H9 (cell line): ENCODE measurements at regions not wholly inside any gene's neighbourhood (a gene's known extent, or its start where the extent isn't known, plus 50 kb on each side); places are given as distances from the start of the nearest gene placed in this dataset.

ENCODE experiments used
- DNase-seq: peaks from one replicate; pipeline ENCODE4 v3.0.0-alpha.2; 2017
- H2AFZ ChIP-seq: one replicate; pipeline ENCODE4 v1.6.1; 2013; ENCODE audit warnings: mild to moderate bottlenecking, low read length, control low read depth, moderate library complexity
- H2AK5ac ChIP-seq: 2 replicates; pipeline ENCODE4 v1.6.1; 2013; ENCODE audit warnings: low read length, control low read depth, mixed read lengths; ENCODE audit not compliant: insufficient read length
- H2BK120ac ChIP-seq: one replicate; pipeline ENCODE4 v1.6.1; 2013; ENCODE audit warnings: low read depth, mild to moderate bottlenecking, low read length, control low read depth, inconsistent platforms; ENCODE audit not compliant: poor library complexity, severe bottlenecking
- H2BK12ac ChIP-seq: 2 replicates; pipeline ENCODE4 v1.6.1; 2013; ENCODE audit warnings: low read length, control low read depth, mixed read lengths, low read depth; ENCODE audit not compliant: insufficient read length
- H2BK15ac ChIP-seq: 2 replicates; pipeline ENCODE4 v1.6.1; 2013; ENCODE audit warnings: low read depth, low read length, control low read depth
- H2BK20ac ChIP-seq: one replicate; pipeline ENCODE4 v1.6.1; 2013; ENCODE audit warnings: low read depth, mild to moderate bottlenecking, low read length, control low read depth, inconsistent platforms; ENCODE audit not compliant: poor library complexity, severe bottlenecking
- H2BK5ac ChIP-seq: 2 replicates; pipeline ENCODE4 v1.6.1; 2013; ENCODE audit warnings: low read length, control low read depth, mixed read lengths; ENCODE audit not compliant: insufficient read length
- H3K14ac ChIP-seq: 2 replicates; pipeline ENCODE4 v1.6.1; 2013; ENCODE audit warnings: low read length, control low read depth; ENCODE audit not compliant: insufficient read depth
- H3K18ac ChIP-seq: 2 replicates; pipeline ENCODE4 v1.6.1; 2013; ENCODE audit warnings: low read depth, mild to moderate bottlenecking, mixed read lengths, low read length, control low read depth; ENCODE audit not compliant: insufficient read length
- H3K23ac ChIP-seq: 2 replicates; pipeline ENCODE4 v1.6.1; 2013; ENCODE audit warnings: low read length, control low read depth, mixed read lengths, low read depth; ENCODE audit not compliant: insufficient read length
- H3K23me2 ChIP-seq: 2 replicates; pipeline ENCODE4 v1.6.1; 2013; ENCODE audit warnings: low read depth, mild to moderate bottlenecking, mixed read lengths, low read length, control low read depth; ENCODE audit not compliant: insufficient read length, poor library complexity, severe bottlenecking
- H3K27ac ChIP-seq: 2 replicates; pipeline ENCODE4 v1.5.1; 2013; ENCODE audit warnings: low read length, control low read depth, mixed read lengths, low read depth; ENCODE audit not compliant: insufficient read length
- H3K27me3 ChIP-seq: 2 replicates; pipeline ENCODE4 v1.6.1; 2013; ENCODE audit warnings: low read length, control low read depth, inconsistent platforms; ENCODE audit not compliant: insufficient read depth
- H3K4ac ChIP-seq: 2 replicates; pipeline ENCODE4 v1.6.1; 2013; ENCODE audit warnings: low read depth, mild to moderate bottlenecking, control low read depth, inconsistent platforms, low read length, moderate library complexity
- H3K4me1 ChIP-seq: 2 replicates; pipeline ENCODE4 v1.6.1; 2013; ENCODE audit warnings: low read length, control low read depth, inconsistent platforms; ENCODE audit not compliant: insufficient read depth
- H3K4me2 ChIP-seq: 2 replicates; pipeline ENCODE4 v1.6.1; 2013; ENCODE audit warnings: low read length, control low read depth, mixed read lengths; ENCODE audit not compliant: insufficient read length, insufficient read depth
- H3K56ac ChIP-seq: 2 replicates; pipeline ENCODE4 v1.6.1; 2013; ENCODE audit warnings: low read depth, mild to moderate bottlenecking, mixed read lengths, low read length, control low read depth; ENCODE audit not compliant: insufficient read length
- H3K79me1 ChIP-seq: 2 replicates; pipeline ENCODE4 v1.6.1; 2013; ENCODE audit warnings: low read depth, mild to moderate bottlenecking, moderate library complexity, low read length, control low read depth, inconsistent platforms; ENCODE audit not compliant: insufficient read depth, poor library complexity, severe bottlenecking
- H3K79me2 ChIP-seq: 2 replicates; pipeline ENCODE4 v1.6.1; 2013; ENCODE audit warnings: low read length, control low read depth, inconsistent platforms; ENCODE audit not compliant: insufficient read depth
- H3K9ac ChIP-seq: 2 replicates; pipeline ENCODE4 v1.6.1; 2013; ENCODE audit warnings: low read length, control low read depth, mixed read lengths; ENCODE audit not compliant: insufficient read length; ENCODE audit errors: extremely low read depth
- H3K9me3 ChIP-seq: one replicate; pipeline ENCODE4 v1.6.1; 2013; ENCODE audit warnings: low read depth, low read length, inconsistent platforms; ENCODE audit not compliant: control insufficient read depth
- H3T11ph ChIP-seq: one replicate; pipeline ENCODE4 v1.6.1; 2013; ENCODE audit warnings: mild to moderate bottlenecking, low read length, control low read depth, inconsistent platforms
- H4K20me1 ChIP-seq: one replicate; pipeline ENCODE4 v1.6.1; 2013; ENCODE audit not compliant: control insufficient read depth, insufficient read length, insufficient read depth
- H4K5ac ChIP-seq: 2 replicates; pipeline ENCODE4 v1.6.1; 2013; ENCODE audit warnings: low read depth, mild to moderate bottlenecking, mixed read lengths, low read length, control low read depth; ENCODE audit not compliant: insufficient read length
- H4K8ac ChIP-seq: replicated peaks from 2 replicates; pipeline ENCODE4 v1.6.1; 2013; ENCODE audit warnings: low read length, control low read depth, mixed read lengths, low read depth; ENCODE audit not compliant: insufficient read length
- H4K91ac ChIP-seq: 2 replicates; pipeline ENCODE4 v1.6.1; 2013; ENCODE audit warnings: low read depth, mild to moderate bottlenecking, moderate library complexity, mixed read lengths, low read length, control low read depth; ENCODE audit not compliant: insufficient read length
- H3K27ac Mint-ChIP-seq, 3 experiments: 2 replicates in 2 of 3; 3 replicates in 1 of 3; pipeline ENCODE4 v1.8.0; 2020 to 2021; ENCODE audit warnings: mixed read lengths in 3 of 3, mild to moderate bottlenecking in 1 of 3, moderate library complexity in 1 of 3
- H3K27me3 Mint-ChIP-seq: 2 replicates; pipeline ENCODE4 v1.8.0; 2021; ENCODE audit warnings: low read depth, mild to moderate bottlenecking, moderate library complexity, mixed read lengths
- H3K36me3 Mint-ChIP-seq, 3 experiments: 2 replicates in 2 of 3; 3 replicates in 1 of 3; pipeline ENCODE4 v1.8.0; 2020 to 2021; ENCODE audit warnings: low read depth in 3 of 3, mixed read lengths in 3 of 3; ENCODE audit not compliant: insufficient read depth in 1 of 3
- H3K4me1 Mint-ChIP-seq, 2 experiments: 2 replicates each; pipeline ENCODE4 v1.8.0; 2020; ENCODE audit warnings: mixed read lengths in 2 of 2
- H3K4me3 Mint-ChIP-seq, 2 experiments: 2 replicates in 1 of 2; 3 replicates in 1 of 2; pipeline ENCODE4 v1.8.0; 2020 to 2021; ENCODE audit warnings: mild to moderate bottlenecking in 2 of 2, mixed read lengths in 2 of 2, moderate library complexity in 1 of 2
- H3K9me3 Mint-ChIP-seq, 2 experiments: 2 replicates in 1 of 2; 3 replicates in 1 of 2; pipeline ENCODE4 v1.8.0; 2020; ENCODE audit warnings: mild to moderate bottlenecking in 2 of 2, mixed read lengths in 2 of 2, moderate library complexity in 1 of 2
- CTCF ChIP-seq: fragments of 200-600 bp; sonication (generic); conservative IDR thresholded peaks from 3 replicates; pipeline ENCODE4 v1.8.0; 2021; ENCODE audit warnings: antibody characterized with exemption, mild to moderate bottlenecking
- WGBS: extraction: QIAGEN DNeasy Blood & Tissue Kit; methylation state at CpG from one replicate; pipeline ENCODE4 v1.1.7; 2013; ENCODE audit warnings: missing lambda C conversion rate, low lambda C conversion rate, mixed read lengths; ENCODE audit not compliant: insufficient read length; ENCODE audit errors: extremely low coverage; 5-methylcytosine and 5-hydroxymethylcytosine counted together

- H3K4me2 ChIP-seq: no peak overlapping the region
These were observed 322.5 kb downstream of the C16orf95 start for GRCh38 chr16:86994651-86995171.

More at GRCh38 chr16:86994651-86995171, 322.5 kb downstream of the C16orf95 start:
- Histone ChIP-seq H3K27ac (no peak overlapping the region), H3K23me2 (no peaks in the 10 kb centered on the region), H3K79me1 (no peaks in the 10 kb centered on the region), H3K79me2 (no peaks in the 10 kb centered on the region), H2AFZ (no peak overlapping the region), H4K20me1 (no peaks in the 10 kb centered on the region), H2BK5ac (no peak overlapping the region), H3K9ac (no peak overlapping the region), H3K9me3 (no peaks in the 10 kb centered on the region), H3K4ac (no peak overlapping the region), H3K27me3 (no peaks in the 10 kb centered on the region), H3K4me1 (no peaks in the 10 kb centered on the region), H2BK15ac (no peak overlapping the region), H3K56ac (no peak overlapping the region), H3K23ac (no peak overlapping the region), H4K5ac (no peak overlapping the region), H2BK120ac (no peak overlapping the region), H2AK5ac (no peak overlapping the region), H2BK12ac (no peak overlapping the region), H3T11ph (no peak overlapping the region), H3K18ac (no peak overlapping the region), H2BK20ac (no peak overlapping the region), H3K14ac (no peak overlapping the region), H4K8ac (no peak overlapping the region), H4K91ac (no peak overlapping the region)
- Mint-ChIP-seq H3K27ac (no peak overlapping the region), H3K9me3 (peaks cover 0 to 2% of the 10 kb centered on the region in 2 experiments; a peak in 3 of 5 replicates), H3K4me1 (peaks cover 4 to 10% of the 10 kb centered on the region in 2 experiments), H3K36me3 (no peaks in the 10 kb centered on the region; a peak in 1 of 7 replicates), H3K4me3 (no peak overlapping the region), H3K27me3 (peaks cover 15% of the 10 kb centered on the region)
- WGBS: no CpG with 5 or more reads among the region's 12 CpGs
- no peak for DNase-seq
- no peak for TF ChIP-seq CTCF
